Prostate gland (tissue), 2 donors: ENCODE measurements at regions not wholly inside any gene's neighbourhood (a gene's known extent, or its start where the extent isn't known, plus 50 kb on each side); places are given as distances from the start of the nearest gene placed in this dataset.

Experiments
- DNase-seq: peaks from one replicate; pipeline ENCODE4 v3.0.0-alpha.2; 2019; ENCODE audit warnings: low spot score
- H3K27ac ChIP-seq, 2 donors: fragments of 200-600 bp; sonication (generic); 2 replicates each; pipeline ENCODE4 v1.5.1; 2017 to 2019
- H3K27me3 ChIP-seq: fragments of 200-600 bp; sonication (generic); replicated peaks from 2 replicates; pipeline ENCODE4 v1.5.1; 2019; ENCODE audit not compliant: insufficient read depth
- H3K36me3 ChIP-seq, 2 donors: fragments of 200-600 bp; sonication (generic); 1 replicate in 1 of 2; 2 replicates in 1 of 2; pipeline versions ENCODE4 v1.5.1 to v1.8.1; 2017 to 2019
- H3K4me1 ChIP-seq: fragments of 200-600 bp; sonication (generic); replicated peaks from 2 replicates; pipeline ENCODE4 v1.5.1; 2019
- H3K4me3 ChIP-seq, 2 donors: fragments of 200-600 bp; sonication (generic); 2 replicates each; pipeline ENCODE4 v1.5.1; 2017 to 2019
- H3K9me3 ChIP-seq: fragments of 200-600 bp; sonication (generic); 2 replicates; pipeline ENCODE4 v1.5.1; 2017
- POLR2A ChIP-seq: fragments of 450-650 bp; IDR thresholded peaks from one replicate; pipeline ENCODE4 v1.6.1; 2016; ENCODE audit warnings: antibody characterized with exemption, mild to moderate bottlenecking
- POLR2AphosphoS5 ChIP-seq: sonication (generic); formaldehyde crosslinking; IDR thresholded peaks from one replicate; pipeline ENCODE4 v1.6.1; 2017; ENCODE audit warnings: antibody characterized with exemption
- WGBS: methylation state at CpG from one replicate; pipeline ENCODE4 v1.1.5; 2018; 5-methylcytosine and 5-hydroxymethylcytosine counted together
- intact Hi-C: fragments of 100-400 bp; cut with DNase I; formaldehyde crosslinking; loops from one replicate; pipeline ENCODE4 v1.14.2; 2022
- TF ChIP-seq, protein P1 (sequence below), 4 experiments: fragments of 200-600 bp in 2 of 4; fragments of 450-650 bp in 2 of 4; sonication (generic) in 2 of 4; IDR thresholded peaks; 1 replicate in 3 of 4; 2 replicates in 1 of 4; pipeline ENCODE4 v1.5.1; 2016 to 2019; ENCODE audit warnings: antibody characterized with exemption in 4 of 4, mild to moderate bottlenecking in 2 of 4, moderate library complexity in 2 of 4

DNA sequence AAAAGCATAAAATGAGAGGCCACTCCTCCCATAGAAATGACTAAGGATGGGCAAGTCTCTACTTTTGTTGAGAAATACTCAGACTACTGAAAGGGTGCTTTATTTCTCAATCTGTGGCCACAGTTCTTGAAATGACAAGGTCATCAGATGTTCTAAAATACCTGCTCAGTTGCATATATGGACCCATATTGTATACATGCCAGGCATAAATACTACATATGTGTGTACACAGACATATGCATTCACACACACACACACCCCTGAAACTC is 691.5 kb upstream of the SORCS1 start:
- intact Hi-C loops, result no loop called here
- H3K27me3 ChIP-seq, result no peaks in the 10 kb centered on the region
- H3K4me1 ChIP-seq, result no peaks in the 10 kb centered on the region
- no peaks in the 10 kb centered on the region for H3K9me3 ChIP-seq
- no peak overlapping the region for H3K4me3 ChIP-seq
- H3K27ac ChIP-seq, result no peak overlapping the region
- TF ChIP-seq POLR2A (no peak), POLR2AphosphoS5 (no peak)
- TF ChIP-seq, protein P1, sequence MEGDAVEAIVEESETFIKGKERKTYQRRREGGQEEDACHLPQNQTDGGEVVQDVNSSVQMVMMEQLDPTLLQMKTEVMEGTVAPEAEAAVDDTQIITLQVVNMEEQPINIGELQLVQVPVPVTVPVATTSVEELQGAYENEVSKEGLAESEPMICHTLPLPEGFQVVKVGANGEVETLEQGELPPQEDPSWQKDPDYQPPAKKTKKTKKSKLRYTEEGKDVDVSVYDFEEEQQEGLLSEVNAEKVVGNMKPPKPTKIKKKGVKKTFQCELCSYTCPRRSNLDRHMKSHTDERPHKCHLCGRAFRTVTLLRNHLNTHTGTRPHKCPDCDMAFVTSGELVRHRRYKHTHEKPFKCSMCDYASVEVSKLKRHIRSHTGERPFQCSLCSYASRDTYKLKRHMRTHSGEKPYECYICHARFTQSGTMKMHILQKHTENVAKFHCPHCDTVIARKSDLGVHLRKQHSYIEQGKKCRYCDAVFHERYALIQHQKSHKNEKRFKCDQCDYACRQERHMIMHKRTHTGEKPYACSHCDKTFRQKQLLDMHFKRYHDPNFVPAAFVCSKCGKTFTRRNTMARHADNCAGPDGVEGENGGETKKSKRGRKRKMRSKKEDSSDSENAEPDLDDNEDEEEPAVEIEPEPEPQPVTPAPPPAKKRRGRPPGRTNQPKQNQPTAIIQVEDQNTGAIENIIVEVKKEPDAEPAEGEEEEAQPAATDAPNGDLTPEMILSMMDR (IDR thresholded peaks at IDR 0.05), result no peak
- no peak for DNase-seq
- no peaks in the 10 kb centered on the region for H3K36me3 ChIP-seq

DNA sequence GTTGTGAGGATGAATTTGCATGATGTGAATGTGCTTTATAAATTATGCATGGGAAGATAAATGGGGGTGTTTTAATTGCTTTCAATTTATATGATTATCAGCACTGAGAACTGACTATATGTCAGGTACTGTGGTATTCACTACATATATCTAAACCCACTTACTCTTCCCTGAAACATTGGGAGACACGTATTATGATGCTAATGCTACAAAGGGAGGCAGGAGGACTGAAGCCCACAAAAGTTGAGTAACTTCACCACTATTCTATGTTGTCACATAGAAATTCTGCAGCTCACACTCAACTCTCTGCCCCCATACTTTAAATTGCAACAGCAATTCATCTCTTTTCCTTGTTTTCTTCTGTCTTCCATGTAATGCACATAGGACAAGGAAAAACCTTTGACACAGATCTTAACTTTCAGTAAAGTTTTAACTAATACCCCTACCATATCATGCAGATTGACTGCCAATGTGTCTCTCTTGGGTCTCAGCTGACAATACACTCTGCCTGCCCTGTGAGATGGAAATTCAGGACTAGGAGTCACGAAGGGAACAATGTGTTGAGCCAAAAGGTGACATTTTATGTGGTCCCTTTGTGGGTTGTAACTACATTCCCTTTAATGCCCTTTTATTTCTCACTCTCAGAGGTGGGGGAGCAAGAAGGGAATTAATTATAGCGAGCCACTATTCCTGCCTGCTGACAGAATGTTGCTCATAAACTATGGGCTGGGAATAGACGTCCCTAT is 691.0 kb upstream of the SORCS1 start:
- no peaks in the 10 kb centered on the region for H3K36me3 ChIP-seq
- no peak for DNase-seq
- H3K27ac ChIP-seq, result no peak overlapping the region
- no peaks in the 10 kb centered on the region for H3K27me3 ChIP-seq
- H3K9me3 ChIP-seq, result no peaks in the 10 kb centered on the region
- 45% methylated on average over 4 of the region's 4 CpGs for WGBS
- H3K4me1 ChIP-seq, result no peaks in the 10 kb centered on the region
- intact Hi-C loops, result no loop called here
- TF ChIP-seq POLR2AphosphoS5 (no peak), POLR2A (no peak)
- TF ChIP-seq, protein P1 (IDR thresholded peaks at IDR 0.05), result no peak
- H3K4me3 ChIP-seq, result no peak overlapping the region

DNA sequence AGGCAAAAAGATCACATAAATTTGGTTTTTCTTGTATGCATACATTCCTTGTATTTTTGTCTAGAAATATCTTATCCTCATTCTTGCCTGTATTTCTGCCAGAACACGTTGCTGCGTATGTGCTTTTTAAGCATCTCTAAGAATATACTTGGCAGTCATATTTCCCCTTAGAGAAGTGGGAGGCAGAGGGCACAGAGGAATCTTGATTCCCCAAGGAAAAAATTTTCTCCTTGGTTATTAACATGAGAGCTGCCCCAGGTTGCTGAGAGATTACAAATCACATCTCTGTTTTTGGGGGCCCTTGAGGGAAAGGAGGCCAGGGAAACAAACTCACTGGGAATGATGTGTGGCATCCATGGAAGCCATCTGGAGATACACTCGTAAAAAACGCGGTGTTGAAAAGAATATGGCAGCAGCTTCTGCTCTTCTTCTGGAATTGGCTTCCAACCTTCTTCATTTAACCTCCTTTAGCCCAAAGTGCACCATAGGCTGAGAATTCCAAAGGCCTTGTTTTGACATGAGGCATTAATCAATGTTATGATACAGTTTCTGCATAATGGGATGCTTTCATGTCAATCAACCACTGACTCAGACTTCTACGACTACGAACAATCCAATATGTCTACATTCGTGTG is 684.3 kb upstream of the SORCS1 start:
- WGBS, result 81% methylated on average over 8 of the region's 8 CpGs
- no peaks in the 10 kb centered on the region for H3K4me1 ChIP-seq
- no peak overlapping the region for H3K27ac ChIP-seq
- DNase-seq, result no peak
- no peaks in the 10 kb centered on the region for H3K9me3 ChIP-seq
- no peak overlapping the region for H3K4me3 ChIP-seq
- TF ChIP-seq POLR2A, result no peak
- TF ChIP-seq, protein P1 (IDR thresholded peaks at IDR 0.05), result no peak
- no peak for TF ChIP-seq POLR2AphosphoS5
- H3K27me3 ChIP-seq, result no peaks in the 10 kb centered on the region
- intact Hi-C loops, result no loop called here
- no peaks in the 10 kb centered on the region for H3K36me3 ChIP-seq

DNA sequence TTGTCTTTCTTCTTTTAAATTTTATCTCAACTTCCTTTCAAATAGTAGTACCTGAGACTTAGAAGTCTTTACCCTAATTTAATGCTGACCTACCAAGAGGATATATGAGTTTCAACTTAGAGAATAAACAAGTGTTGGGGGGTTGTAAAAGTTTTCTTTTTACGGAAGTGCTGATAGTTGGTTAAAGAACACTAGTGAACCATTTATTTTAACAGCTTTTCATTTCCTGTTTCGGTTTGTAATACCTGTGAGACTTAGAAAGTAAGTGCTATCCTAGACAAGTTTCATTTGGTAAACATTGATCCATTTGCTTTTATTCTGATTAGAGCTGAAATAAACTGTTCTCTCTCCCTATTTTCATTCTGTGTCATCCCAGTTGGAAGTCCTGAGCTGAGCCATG is 683.1 kb upstream of the SORCS1 start:
- no peaks in the 10 kb centered on the region for H3K27me3 ChIP-seq
- intact Hi-C loops, result no loop called here
- TF ChIP-seq, protein P1 (IDR thresholded peaks at IDR 0.05), result no peak
- TF ChIP-seq POLR2AphosphoS5 (no peak), POLR2A (no peak)
- no peak for DNase-seq
- H3K9me3 ChIP-seq, result no peaks in the 10 kb centered on the region
- H3K4me3 ChIP-seq, result no peak overlapping the region
- no peak overlapping the region for H3K27ac ChIP-seq
- no peaks in the 10 kb centered on the region for H3K36me3 ChIP-seq
- H3K4me1 ChIP-seq, result no peaks in the 10 kb centered on the region
- 40% methylated on average over 2 of the region's 2 CpGs for WGBS

DNA sequence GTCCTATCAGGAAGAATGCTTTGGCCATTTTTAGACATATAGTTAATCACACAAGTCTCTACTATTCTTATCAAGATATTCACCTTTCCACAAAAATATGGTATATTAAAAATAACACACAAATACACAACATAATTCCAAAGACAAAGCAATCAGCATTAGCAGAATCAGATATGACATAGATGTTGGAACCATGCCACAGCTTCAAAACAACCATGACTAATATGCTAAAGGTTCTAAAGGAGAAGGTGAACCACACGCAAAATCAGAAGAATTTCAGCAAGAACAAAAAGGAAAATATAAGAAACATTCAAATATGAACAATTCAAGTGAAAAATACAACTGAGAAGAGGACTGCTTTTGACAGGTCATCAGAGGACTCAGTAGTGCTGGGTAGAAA is 670.2 kb upstream of the SORCS1 start:
- Histone ChIP-seq H3K4me1 (no peaks in the 10 kb centered on the region), H3K4me3 (no peak overlapping the region), H3K27me3 (no peaks in the 10 kb centered on the region), H3K27ac (no peak overlapping the region), H3K36me3 (no peaks in the 10 kb centered on the region), H3K9me3 (no peaks in the 10 kb centered on the region)
- intact Hi-C loops, result no loop called here
- 73% methylated on average over 1 of the region's 1 CpG for WGBS
- no peak for DNase-seq
- TF ChIP-seq POLR2A (no peak), POLR2AphosphoS5 (no peak)
- TF ChIP-seq, protein P1 (IDR thresholded peaks at IDR 0.05), result no peak
